DMS 273 (cell line): ENCODE measurements at regions not wholly inside any gene's neighbourhood (a gene's known extent, or its start where the extent isn't known, plus 50 kb on each side); places are given as distances from the start of the nearest gene placed in this dataset.
A peak's percentile ranks its signal among the peaks of the same experiment; 100 is the strongest.
"Not testable (repeated sequence)": the region's sequence is repeated elsewhere in the genome, so short reads cannot be mapped to it uniquely, and the experiment has no call there.

ENCODE experiments used
- DNase-seq: peaks from one replicate; lab custom pipeline; 2025; ENCODE audit not compliant: unreplicated experiment; lab: John Stamatoyannopoulos, UW

DNA sequence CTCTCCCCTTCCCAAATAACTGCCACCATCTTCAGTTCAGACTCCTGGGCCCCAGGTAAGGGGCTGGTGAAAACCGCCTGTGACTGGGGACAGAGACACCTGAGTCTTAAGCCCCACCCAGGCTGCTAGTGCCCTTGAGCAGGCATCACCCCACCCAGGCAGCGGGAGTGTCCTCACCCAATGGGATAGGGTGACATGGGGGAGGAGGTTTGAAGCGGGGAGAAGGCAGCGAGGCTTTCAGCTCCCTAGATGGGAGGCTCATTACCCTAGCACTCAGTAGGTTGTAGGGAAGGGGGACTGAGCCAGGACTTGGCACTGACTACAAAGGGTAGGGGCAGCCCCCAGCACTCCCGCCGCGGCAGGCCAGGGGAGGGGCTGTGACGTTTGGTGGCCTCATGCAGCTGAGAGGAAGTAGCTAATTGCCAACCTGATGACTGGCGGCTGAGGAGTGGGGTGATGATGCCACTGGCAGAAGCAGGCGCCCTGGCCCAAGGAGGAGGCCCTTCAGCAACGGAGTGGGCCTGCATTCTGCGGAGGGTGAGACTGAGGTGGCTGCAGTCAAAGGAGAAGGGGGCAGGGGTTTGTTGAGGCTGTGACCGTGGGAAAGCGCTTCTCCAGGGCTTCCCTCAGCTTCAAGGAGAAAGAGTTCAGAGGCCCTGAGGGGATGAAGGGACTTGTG, 126.9 kb downstream of the MRPL14 start:
- no peak for DNase-seq

DNA sequence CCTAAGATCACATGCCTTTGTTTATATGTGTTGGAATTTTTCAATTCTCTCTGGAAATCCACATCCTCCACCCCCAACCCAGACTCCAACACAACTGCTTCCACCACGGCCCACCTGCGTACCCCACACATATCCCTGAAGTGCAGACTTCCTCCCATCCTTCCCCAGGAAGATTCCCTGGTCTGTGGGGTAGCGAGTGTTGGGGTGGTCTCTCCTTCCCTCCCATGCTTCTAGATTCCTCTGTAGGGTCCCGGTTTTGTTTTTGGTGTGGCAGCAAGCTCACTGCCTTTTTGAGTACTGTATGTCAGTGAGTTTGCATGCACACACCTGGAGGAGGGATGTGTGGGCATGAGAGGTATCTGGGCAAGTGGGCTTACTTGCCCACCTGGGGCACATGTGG, 127.6 kb downstream of the MRPL14 start:
- DNase-seq = no peak

DNA sequence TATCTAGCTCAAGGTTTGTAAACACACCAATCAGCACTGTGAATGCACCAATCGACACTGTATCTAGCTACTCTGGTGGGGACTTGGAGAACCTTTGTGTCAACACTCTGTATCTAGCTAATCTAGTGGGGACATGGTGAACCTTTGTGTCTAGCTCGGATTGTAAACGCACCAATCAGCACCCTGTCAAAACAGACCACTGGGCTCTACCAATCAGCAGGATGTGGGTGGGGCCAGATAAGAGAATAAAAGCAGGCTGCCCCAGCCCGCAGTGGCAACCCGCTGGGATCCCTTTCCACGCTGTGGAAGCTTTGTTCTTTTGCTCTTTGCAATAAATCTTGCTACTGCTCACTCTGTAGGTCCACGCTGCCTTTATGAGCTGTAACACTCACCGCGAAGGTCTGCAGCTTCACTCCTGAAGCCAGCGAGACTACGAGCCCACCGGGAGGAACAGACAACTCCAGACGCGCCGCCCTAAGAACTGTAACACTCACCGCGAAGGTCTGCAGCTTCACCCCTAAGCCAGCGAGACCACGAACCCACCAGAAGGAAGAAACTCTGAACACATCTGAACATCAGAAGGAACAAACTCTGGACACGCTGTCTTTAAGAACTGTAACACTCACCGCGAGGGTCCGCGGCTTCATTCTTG, 128.5 kb downstream of the MRPL14 start:
- not testable (repeated sequence) for DNase-seq

- DNase-seq = not testable (repeated sequence)
Observed at GRCh38 chr6:43997990-43998585, 129.2 kb downstream of the MRPL14 start.

GRCh38 chr6:43997345-43997677, 129.9 kb downstream of the MRPL14 start:
- no peak for DNase-seq

GRCh38 chr6:43996618-43997344, 130.5 kb downstream of the MRPL14 start:
- no peak for DNase-seq

GRCh38 chr6:43995137-43995536, 132.1 kb downstream of the MRPL14 start:
- no peak for DNase-seq

DNA sequence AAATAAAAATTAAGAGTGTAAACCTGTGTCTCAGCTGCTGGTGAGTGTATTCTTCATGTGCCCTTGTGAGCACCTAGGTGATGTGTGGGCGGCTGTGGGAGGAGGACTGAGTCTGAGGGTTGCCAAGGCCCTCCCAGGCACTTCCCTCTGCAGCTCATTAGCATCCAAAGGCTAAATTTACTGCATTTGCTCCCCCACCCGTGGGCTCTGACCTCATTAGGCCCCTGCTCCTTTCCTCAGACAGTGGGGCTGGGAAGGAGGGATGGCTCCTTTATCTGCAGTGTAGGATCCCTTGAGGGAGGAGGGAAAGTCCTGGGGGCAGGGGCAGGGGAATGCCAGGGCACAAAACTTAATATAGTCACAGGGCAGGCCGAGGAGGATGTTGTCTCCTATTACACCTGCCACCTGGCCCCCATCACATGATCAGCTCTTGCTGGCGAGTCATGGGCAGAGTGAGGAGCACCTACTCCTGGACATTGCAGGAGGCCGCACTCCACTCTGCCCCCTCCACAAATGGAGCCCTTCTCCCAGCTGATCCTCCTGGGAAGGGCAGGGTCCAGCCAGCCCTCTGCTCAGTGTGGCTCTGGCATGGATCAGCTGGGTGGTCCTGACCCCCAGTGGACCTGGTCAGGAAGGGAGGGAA, 133.2 kb downstream of the MRPL14 start:
- DNase-seq = peak; percentile 61

DNA sequence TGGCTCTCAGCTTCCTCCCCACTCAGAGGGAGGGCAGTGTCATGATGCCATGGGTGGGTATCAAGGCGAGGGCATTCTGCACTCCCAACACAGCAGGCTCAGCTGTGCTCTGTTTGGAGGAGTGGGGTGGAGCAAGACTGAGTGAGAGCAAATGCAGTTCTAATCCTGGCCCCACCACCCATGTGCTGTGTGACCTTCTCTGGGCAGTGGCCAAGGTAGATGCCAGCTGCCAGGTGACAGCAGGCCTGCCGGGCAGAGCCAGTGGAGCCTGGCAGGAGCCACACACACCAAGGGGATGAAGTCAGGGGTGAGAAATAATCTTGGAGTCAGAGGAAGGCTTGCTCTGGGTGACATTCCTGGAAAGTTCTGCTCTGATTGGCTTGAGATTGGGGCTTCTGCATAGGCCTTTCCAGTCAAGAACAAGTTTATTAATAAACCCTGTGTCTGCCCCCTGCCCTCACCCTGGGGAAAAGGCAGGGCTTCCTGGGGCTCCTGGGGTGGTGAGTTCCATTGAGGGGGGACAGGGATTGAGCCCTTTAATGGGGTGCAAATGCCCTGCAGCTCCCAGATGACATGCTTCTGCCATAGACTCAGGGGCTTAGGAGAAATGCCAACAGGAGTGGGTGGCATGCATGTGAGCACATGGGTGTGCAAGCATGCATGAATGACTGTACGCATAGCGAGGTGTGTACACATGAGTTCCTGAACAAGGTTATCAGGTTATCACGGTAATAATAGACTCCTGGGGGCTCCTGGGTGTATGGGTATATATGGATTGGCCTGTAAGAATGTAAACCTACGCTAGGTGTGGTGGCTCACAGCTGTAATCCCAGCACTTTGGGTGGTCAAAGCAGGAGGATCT, 134.2 kb downstream of the MRPL14 start:
- DNase-seq = peak; percentile 47

DNA sequence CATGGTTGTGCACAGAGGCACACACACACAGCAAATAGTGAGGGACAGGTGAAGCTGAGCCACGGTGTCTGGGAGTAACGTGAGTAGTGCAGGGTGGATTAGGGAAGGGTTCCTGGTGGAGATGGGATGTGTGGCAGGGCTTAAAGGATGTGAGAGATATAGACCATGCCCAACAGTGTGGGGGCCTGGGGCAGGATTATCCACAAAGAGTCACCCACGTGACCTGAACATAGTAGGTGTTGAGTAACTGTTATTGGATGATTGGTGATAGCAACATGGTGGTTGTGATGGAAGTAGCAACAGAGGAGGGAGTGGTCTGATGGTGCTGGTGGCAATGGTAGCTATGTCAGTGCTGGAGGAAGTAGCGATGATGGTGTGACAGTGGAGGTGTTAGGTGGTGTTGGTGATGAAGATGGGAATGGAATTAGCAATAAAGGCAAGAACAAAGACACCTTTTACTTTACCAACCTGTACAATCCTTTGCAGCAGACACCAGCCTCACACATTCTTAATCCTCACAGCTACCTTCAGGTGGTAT, 135.1 kb downstream of the MRPL14 start:
- DNase-seq = no peak

DNA sequence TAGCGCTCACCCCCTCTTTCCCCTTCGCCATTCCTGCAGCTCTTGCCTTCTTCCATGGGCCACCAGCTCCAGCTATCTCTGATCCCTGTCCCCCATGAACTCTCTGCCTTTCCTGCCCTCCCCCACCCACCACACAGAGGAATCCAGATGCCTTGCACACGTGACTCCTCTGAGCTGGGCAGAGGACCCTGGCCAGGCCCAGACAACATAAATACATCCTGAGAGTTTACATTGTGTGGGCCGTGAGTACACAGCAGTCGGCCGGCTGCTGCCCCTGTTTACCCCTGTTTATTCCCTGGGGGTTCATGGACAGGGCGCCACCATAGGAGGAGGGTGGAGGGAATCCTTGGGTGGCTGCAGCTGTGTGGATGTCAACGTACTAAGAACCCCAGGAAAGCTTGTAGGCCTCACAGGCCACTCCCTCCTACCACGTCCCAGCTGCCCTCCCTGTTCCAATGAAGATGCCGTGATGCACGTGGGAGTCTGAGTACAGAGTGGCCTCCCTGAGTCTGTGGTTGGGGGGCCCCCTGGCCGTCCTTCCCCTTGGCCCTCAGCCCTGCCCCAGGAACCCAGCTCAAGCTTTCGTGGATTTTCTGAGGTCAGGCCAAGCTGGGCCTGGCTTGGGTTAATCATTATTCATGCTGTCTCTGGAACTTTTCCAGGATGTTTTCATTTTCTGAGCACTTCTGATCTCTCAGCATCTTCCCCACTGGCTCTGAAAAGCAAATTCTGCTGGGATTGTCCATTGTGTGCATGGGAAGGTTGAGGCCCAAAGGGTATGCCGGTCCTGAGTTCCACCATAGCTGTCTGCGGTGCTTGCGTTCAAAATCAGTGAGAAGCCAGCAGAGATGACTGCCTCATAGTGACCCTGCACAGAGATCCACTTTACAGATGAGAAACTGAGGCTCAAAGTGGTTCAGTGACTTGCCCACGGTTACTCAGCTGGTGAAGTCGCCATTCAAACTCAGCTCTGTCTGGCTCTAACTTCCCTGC, 136.3 kb downstream of the MRPL14 start:
- peak; percentile 61 for DNase-seq

DNA sequence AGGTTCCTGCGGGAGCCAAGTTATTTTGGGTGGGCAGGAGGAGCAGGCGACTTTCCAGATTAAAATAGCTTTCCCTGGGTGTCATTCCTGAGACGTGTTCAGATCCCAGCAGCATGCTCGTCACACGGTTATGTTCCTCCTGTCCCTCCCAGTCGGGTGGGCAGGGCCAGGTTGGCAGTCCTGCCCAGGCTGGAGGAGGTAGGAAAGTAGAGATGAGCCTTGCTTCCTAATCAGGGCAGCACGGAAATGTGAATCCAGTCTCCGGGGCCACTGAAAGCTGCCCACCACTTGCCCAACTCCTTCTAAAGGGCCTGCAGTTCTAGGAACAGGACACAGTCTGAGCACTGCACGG, 137.0 kb downstream of the MRPL14 start:
- peak; percentile 64 for DNase-seq

- peak; percentile 62 for DNase-seq
Observed at GRCh38 chr6:43989581-43990146, 137.6 kb downstream of the MRPL14 start.

- DNase-seq = no peak
Observed at GRCh38 chr6:43988801-43989200, 138.5 kb downstream of the MRPL14 start.

GRCh38 chr6:43987838-43988439, 139.3 kb downstream of the MRPL14 start:
- DNase-seq = no peak

DNA sequence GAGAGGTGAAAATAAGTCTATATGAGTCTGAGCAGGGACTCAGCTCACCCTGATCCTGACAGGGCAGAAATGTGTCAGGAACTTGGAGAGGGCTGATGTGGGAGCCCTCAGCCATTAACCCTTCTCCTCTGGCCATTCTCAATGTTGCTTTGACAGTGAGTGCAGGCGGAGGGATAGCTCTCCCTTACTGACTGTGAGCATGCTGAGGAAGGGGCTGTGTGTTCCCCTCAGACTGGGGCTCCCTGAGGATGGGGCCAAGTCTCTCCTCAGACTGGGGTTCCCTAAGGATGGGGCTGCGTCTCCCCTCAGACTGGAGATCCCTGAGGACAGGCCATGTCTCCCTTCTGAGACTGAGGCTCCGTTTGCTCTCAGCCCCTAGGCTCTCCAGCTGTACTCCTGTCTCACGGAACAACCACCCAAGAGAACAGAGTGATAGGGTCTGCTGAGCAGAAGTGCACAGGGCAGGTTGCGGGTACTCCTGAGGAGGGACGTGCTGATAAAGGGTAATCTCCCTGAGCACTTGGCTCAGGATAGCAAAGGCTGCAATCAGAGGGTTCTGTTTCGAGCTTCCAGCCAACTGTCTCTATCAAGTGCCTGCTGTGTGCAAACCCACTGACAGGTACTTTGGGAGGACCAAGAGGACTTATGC, 141.0 kb downstream of the MRPL14 start:
- no peak for DNase-seq

DNA sequence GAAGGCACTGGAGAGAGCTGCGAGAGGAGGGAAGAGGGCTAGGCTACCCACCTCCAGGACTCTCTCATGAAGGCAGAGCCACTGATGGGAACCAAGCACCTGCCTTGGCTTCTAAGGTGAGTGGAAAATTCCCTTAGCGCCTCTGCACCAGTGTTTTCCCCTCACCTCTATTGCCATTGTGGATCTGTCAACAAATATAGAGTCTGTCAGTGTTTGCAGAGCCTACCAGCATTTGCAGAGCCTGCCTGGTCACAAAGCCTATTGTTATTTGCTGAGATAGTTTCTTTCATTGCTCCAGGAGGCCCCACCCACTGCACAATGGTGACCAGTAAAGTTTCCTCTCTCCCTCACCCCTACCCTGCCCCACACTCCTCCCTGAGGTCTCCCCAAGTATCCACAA, 141.9 kb downstream of the MRPL14 start:
- no peak for DNase-seq
